ENCODE measurements at regions not wholly inside any gene's neighbourhood (a gene's known extent, or its start where the extent isn't known, plus 50 kb on each side); places are given as distances from the start of the nearest gene placed in this dataset.

- Histone ChIP-seq H3K9me3 (no peaks in the 10 kb centered on the region), H3K4me3 (no peak overlapping the region), H3K27me3 (replicated peaks; ENCODE audit: insufficient read depth) (no peaks in the 10 kb centered on the region), H3K36me3 (no peaks in the 10 kb centered on the region), H3K27ac (no peak overlapping the region), H3K4me1 (replicated peaks) (no peaks in the 10 kb centered on the region)
- TF ChIP-seq POLR2A (IDR thresholded peaks at IDR 0.05) (no peak), POLR2AphosphoS5 (IDR thresholded peaks at IDR 0.05) (no peak)
- TF ChIP-seq, protein P1, sequence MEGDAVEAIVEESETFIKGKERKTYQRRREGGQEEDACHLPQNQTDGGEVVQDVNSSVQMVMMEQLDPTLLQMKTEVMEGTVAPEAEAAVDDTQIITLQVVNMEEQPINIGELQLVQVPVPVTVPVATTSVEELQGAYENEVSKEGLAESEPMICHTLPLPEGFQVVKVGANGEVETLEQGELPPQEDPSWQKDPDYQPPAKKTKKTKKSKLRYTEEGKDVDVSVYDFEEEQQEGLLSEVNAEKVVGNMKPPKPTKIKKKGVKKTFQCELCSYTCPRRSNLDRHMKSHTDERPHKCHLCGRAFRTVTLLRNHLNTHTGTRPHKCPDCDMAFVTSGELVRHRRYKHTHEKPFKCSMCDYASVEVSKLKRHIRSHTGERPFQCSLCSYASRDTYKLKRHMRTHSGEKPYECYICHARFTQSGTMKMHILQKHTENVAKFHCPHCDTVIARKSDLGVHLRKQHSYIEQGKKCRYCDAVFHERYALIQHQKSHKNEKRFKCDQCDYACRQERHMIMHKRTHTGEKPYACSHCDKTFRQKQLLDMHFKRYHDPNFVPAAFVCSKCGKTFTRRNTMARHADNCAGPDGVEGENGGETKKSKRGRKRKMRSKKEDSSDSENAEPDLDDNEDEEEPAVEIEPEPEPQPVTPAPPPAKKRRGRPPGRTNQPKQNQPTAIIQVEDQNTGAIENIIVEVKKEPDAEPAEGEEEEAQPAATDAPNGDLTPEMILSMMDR (IDR thresholded peaks at IDR 0.05): no peak
- DNase-seq (ENCODE audit: low spot score): no peak
- intact Hi-C loops (cut with DNase I): no loop called here
- WGBS: 80% methylated on average over 1 of the region's 1 CpG
Measured at GRCh38 chr2:196489371-196489770, 150.1 kb upstream of the CCDC150 start.

DNA sequence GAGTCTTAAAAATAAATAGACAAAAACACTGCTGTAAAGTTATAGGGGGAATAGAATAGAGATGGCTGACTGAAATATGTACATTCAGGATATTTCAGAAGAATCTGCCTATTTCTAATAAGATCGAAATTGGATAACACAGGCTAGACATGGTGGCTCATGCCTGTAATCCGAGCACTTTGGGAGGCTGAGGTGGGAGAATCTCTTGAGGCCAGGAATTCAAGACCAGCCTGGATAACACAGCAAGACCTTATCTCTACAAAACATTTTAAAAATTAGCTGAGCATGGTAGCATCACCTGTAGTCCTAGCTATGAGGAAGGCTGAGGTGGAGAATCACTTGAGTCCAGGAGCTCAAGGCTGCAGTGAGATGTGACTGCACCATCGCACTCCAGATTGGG lies 146.6 kb upstream of the CCDC150 start:
- no peaks in the 10 kb centered on the region for H3K27me3 ChIP-seq (replicated peaks; ENCODE audit: insufficient read depth)
- DNase-seq (ENCODE audit: low spot score): no peak
- no peaks in the 10 kb centered on the region for H3K36me3 ChIP-seq
- no peak overlapping the region for H3K27ac ChIP-seq
- TF ChIP-seq POLR2A (IDR thresholded peaks at IDR 0.05) (no peak), POLR2AphosphoS5 (IDR thresholded peaks at IDR 0.05) (no peak)
- TF ChIP-seq, protein P1 (IDR thresholded peaks at IDR 0.05): no peak
- H3K4me3 ChIP-seq: no peak overlapping the region
- WGBS: 95% methylated on average over 3 of the region's 3 CpGs
- no peaks in the 10 kb centered on the region for H3K9me3 ChIP-seq
- intact Hi-C loops (cut with DNase I): no loop called here
- H3K4me1 ChIP-seq (replicated peaks): no peaks in the 10 kb centered on the region

- H3K27me3 ChIP-seq (replicated peaks; ENCODE audit: insufficient read depth): no peaks in the 10 kb centered on the region
- H3K27ac ChIP-seq: no peak overlapping the region
- 86% methylated on average over 3 of the region's 3 CpGs for WGBS
- TF ChIP-seq POLR2AphosphoS5 (IDR thresholded peaks at IDR 0.05) (no peak), POLR2A (IDR thresholded peaks at IDR 0.05) (no peak)
- TF ChIP-seq, protein P1 (IDR thresholded peaks at IDR 0.05): no peak
- H3K36me3 ChIP-seq: no peaks in the 10 kb centered on the region
- intact Hi-C loops (cut with DNase I): no loop called here
- DNase-seq (ENCODE audit: low spot score): no peak
- no peaks in the 10 kb centered on the region for H3K9me3 ChIP-seq
- no peak overlapping the region for H3K4me3 ChIP-seq
- no peaks in the 10 kb centered on the region for H3K4me1 ChIP-seq (replicated peaks)
Measured at GRCh38 chr2:196498962-196499361, 140.6 kb upstream of the CCDC150 start.

GRCh38 chr2:196499686-196500085 lies 139.8 kb upstream of the CCDC150 start:
- no peaks in the 10 kb centered on the region for H3K36me3 ChIP-seq
- no peak for TF ChIP-seq POLR2A (IDR thresholded peaks at IDR 0.05)
- TF ChIP-seq POLR2AphosphoS5 (IDR thresholded peaks at IDR 0.05): no peak
- TF ChIP-seq, protein P1 (IDR thresholded peaks at IDR 0.05): no peak
- H3K27me3 ChIP-seq (replicated peaks; ENCODE audit: insufficient read depth): no peaks in the 10 kb centered on the region
- no peaks in the 10 kb centered on the region for H3K9me3 ChIP-seq
- 98% methylated on average over 2 of the region's 2 CpGs for WGBS
- intact Hi-C loops (cut with DNase I): no loop called here
- H3K4me1 ChIP-seq (replicated peaks): no peaks in the 10 kb centered on the region
- DNase-seq (ENCODE audit: low spot score): no peak
- H3K27ac ChIP-seq: no peak overlapping the region
- no peak overlapping the region for H3K4me3 ChIP-seq

- no peak for TF ChIP-seq POLR2AphosphoS5 (IDR thresholded peaks at IDR 0.05)
- no peak for TF ChIP-seq POLR2A (IDR thresholded peaks at IDR 0.05)
- intact Hi-C loops (cut with DNase I): no loop called here
- no peak for DNase-seq (ENCODE audit: low spot score)
Measured at GRCh38 chr2:196500686-196501431, 138.7 kb upstream of the CCDC150 start.

More at GRCh38 chr2:196500686-196501431, 138.7 kb upstream of the CCDC150 start:
- H3K4me3 ChIP-seq: no peak overlapping the region
- H3K4me1 ChIP-seq (replicated peaks): no peaks in the 10 kb centered on the region
- no peaks in the 10 kb centered on the region for H3K36me3 ChIP-seq
- 86% methylated on average over 4 of the region's 4 CpGs for WGBS
- H3K9me3 ChIP-seq: no peaks in the 10 kb centered on the region
- no peaks in the 10 kb centered on the region for H3K27me3 ChIP-seq (replicated peaks; ENCODE audit: insufficient read depth)
- H3K27ac ChIP-seq: no peak overlapping the region
